ENCODE measurements at regions not wholly inside any gene's neighbourhood (a gene's known extent, or its start where the extent isn't known, plus 50 kb on each side); places are given as distances from the start of the nearest gene placed in this dataset.

DNA sequence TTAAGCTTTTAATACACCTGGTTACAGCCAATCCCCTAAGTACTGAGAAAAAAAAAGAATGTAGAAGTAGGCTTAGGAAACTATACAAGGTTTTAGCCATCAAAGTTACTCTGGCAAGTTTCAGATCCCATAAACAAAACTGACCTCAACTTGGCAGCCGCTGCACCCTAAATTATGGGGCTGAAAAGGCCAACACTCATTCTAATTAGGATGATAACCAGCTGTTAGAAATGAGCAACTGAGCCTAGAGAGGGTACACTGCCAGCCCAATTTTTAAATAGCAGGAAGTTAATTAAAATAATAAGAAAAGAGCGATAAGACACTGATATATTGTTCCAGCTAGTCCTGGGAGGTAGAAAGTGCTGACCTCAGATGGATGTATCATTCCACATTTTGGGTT lies 105.7 kb upstream of the VAV3 start:
- no peak overlapping the region for H3K27ac ChIP-seq (ENCODE audit: low read depth in 1 of 2, low read length in 2 of 2)
- no peaks in the 10 kb centered on the region for H3K36me3 ChIP-seq (ENCODE audit: control insufficient read depth in 1 of 2, insufficient read depth in 2 of 2, low read length in 1 of 2)
- ATAC-seq (ENCODE audit: low FRiP score) (no peak), DNase-seq (no peak)
- WGBS, 2 donors = 62 to 81% methylated on average over 2 of the region's 2 CpGs
- H3K27me3 ChIP-seq (ENCODE audit: control insufficient read depth in 1 of 2, insufficient read depth in 2 of 2, low read length in 1 of 2) = no peaks in the 10 kb centered on the region
- intact Hi-C loops (cut with DNase I) = no loop called here
- H3K4me1 ChIP-seq (ENCODE audit: control insufficient read depth in 1 of 2, insufficient read depth in 2 of 2, low read length in 2 of 2) = no peaks in the 10 kb centered on the region
- no peak overlapping the region for H3K4me3 ChIP-seq (ENCODE audit: low read length in 2 of 2)
- no peaks in the 10 kb centered on the region for H3K9me3 ChIP-seq (ENCODE audit: control insufficient read depth, low read length)

GRCh38 chr1:108067884-108068540 lies 103.0 kb upstream of the VAV3 start:
- no peaks in the 10 kb centered on the region for H3K36me3 ChIP-seq (ENCODE audit: control insufficient read depth in 1 of 2, insufficient read depth in 2 of 2, low read length in 1 of 2)
- H3K4me1 ChIP-seq (ENCODE audit: control insufficient read depth in 1 of 2, insufficient read depth in 2 of 2, low read length in 2 of 2) = no peaks in the 10 kb centered on the region
- H3K9me3 ChIP-seq (ENCODE audit: control insufficient read depth, low read length) = no peaks in the 10 kb centered on the region
- no peak overlapping the region for H3K27ac ChIP-seq (ENCODE audit: low read depth in 1 of 2, low read length in 2 of 2)
- 45 to 49% methylated on average over 2 of the region's 2 CpGs for WGBS, 2 donors
- H3K27me3 ChIP-seq (ENCODE audit: control insufficient read depth in 1 of 2, insufficient read depth in 2 of 2, low read length in 1 of 2) = no peaks in the 10 kb centered on the region
- intact Hi-C loops (cut with DNase I) = no loop called here
- no peak for DNase-seq
- no peak overlapping the region for H3K4me3 ChIP-seq (ENCODE audit: low read length in 2 of 2)
- no peak for ATAC-seq (ENCODE audit: low FRiP score)

- no peaks in the 10 kb centered on the region for H3K27me3 ChIP-seq (ENCODE audit: control insufficient read depth in 1 of 2, insufficient read depth in 2 of 2, low read length in 1 of 2)
- DNase-seq (no peak), ATAC-seq (ENCODE audit: low FRiP score) (no peak)
- no peaks in the 10 kb centered on the region for H3K36me3 ChIP-seq (ENCODE audit: control insufficient read depth in 1 of 2, insufficient read depth in 2 of 2, low read length in 1 of 2)
- intact Hi-C loops (cut with DNase I) = no loop called here
- WGBS, 2 donors = 71 to 86% methylated on average over 1 of the region's 1 CpG
- no peak overlapping the region for H3K27ac ChIP-seq (ENCODE audit: low read depth in 1 of 2, low read length in 2 of 2)
- H3K9me3 ChIP-seq (ENCODE audit: control insufficient read depth, low read length) = no peaks in the 10 kb centered on the region
- no peak overlapping the region for H3K4me3 ChIP-seq (ENCODE audit: low read length in 2 of 2)
- H3K4me1 ChIP-seq (ENCODE audit: control insufficient read depth in 1 of 2, insufficient read depth in 2 of 2, low read length in 2 of 2) = no peaks in the 10 kb centered on the region
Observed at GRCh38 chr1:108066808-108067207, 101.8 kb upstream of the VAV3 start.

DNA sequence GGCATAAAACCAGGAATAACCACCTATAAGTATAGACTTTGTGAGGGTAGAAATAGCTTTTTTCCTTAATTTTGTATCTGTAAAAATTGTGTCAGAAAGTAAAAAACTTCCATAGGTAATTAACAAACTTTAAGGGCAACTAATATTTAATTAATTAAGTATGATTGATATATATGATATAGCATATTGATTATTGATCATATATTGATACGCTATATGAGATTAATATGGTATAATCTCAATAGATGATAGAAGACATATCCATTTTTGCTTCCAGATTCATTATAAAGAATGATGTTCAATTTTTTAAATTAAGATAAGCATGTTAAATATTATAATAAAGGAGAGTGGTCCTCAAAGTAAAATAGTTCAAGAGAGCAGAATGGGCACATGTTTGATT lies 99.3 kb upstream of the VAV3 start:
- DNase-seq (no peak), ATAC-seq (ENCODE audit: low FRiP score) (no peak)
- WGBS, 2 donors = 47 to 51% methylated on average over 1 of the region's 1 CpG
- intact Hi-C loops (cut with DNase I) = no loop called here
- H3K27me3 ChIP-seq (ENCODE audit: control insufficient read depth in 1 of 2, insufficient read depth in 2 of 2, low read length in 1 of 2) = no peaks in the 10 kb centered on the region
- no peak overlapping the region for H3K27ac ChIP-seq (ENCODE audit: low read depth in 1 of 2, low read length in 2 of 2)
- no peaks in the 10 kb centered on the region for H3K36me3 ChIP-seq (ENCODE audit: control insufficient read depth in 1 of 2, insufficient read depth in 2 of 2, low read length in 1 of 2)
- no peaks in the 10 kb centered on the region for H3K4me1 ChIP-seq (ENCODE audit: control insufficient read depth in 1 of 2, insufficient read depth in 2 of 2, low read length in 2 of 2)
- no peaks in the 10 kb centered on the region for H3K9me3 ChIP-seq (ENCODE audit: control insufficient read depth, low read length)
- H3K4me3 ChIP-seq (ENCODE audit: low read length in 2 of 2) = no peak overlapping the region

- no peak for DNase-seq
- no peak overlapping the region for H3K27ac ChIP-seq (ENCODE audit: low read depth in 1 of 2, low read length in 2 of 2)
- intact Hi-C loops (cut with DNase I) = no loop called here
- no peaks in the 10 kb centered on the region for H3K27me3 ChIP-seq (ENCODE audit: control insufficient read depth in 1 of 2, insufficient read depth in 2 of 2, low read length in 1 of 2)
- no peaks in the 10 kb centered on the region for H3K4me1 ChIP-seq (ENCODE audit: control insufficient read depth in 1 of 2, insufficient read depth in 2 of 2, low read length in 2 of 2)
- H3K36me3 ChIP-seq (ENCODE audit: control insufficient read depth in 1 of 2, insufficient read depth in 2 of 2, low read length in 1 of 2) = no peaks in the 10 kb centered on the region
- no peaks in the 10 kb centered on the region for H3K9me3 ChIP-seq (ENCODE audit: control insufficient read depth, low read length)
- ATAC-seq (ENCODE audit: low FRiP score) = no peak
- 74 to 86% methylated on average over 1 of the region's 1 CpG for WGBS, 2 donors
- no peak overlapping the region for H3K4me3 ChIP-seq (ENCODE audit: low read length in 2 of 2)
Observed at GRCh38 chr1:108063703-108064102, 98.7 kb upstream of the VAV3 start.

DNA sequence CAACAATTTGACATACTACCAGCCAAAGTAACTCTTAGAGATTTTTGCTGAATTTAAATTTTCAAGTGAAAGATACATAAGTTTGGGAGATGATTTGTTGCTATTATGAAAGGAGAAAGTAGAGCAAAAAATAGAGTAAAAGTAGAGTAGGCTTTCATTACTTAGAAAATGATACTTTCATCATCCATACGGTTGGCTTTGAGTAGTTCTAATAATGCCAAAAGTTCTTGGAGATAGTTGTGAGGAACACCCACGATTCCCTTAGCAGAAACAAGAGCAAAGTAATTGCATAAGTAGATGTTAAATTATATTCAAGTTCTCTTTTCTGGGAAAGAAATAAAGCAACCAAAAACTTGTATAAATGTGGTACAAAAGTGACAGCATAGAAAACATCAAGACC lies 95.0 kb upstream of the VAV3 start:
- peak; percentile 74 for ATAC-seq (ENCODE audit: low FRiP score)
- no peaks in the 10 kb centered on the region for H3K4me1 ChIP-seq (ENCODE audit: control insufficient read depth in 1 of 2, insufficient read depth in 2 of 2, low read length in 2 of 2)

GRCh38 chr1:108057541-108057940 lies 92.6 kb upstream of the VAV3 start:
- Histone ChIP-seq H3K27me3 (ENCODE audit: control insufficient read depth in 1 of 2, insufficient read depth in 2 of 2, low read length in 1 of 2) (no peaks in the 10 kb centered on the region), H3K4me1 (ENCODE audit: control insufficient read depth in 1 of 2, insufficient read depth in 2 of 2, low read length in 2 of 2) (no peaks in the 10 kb centered on the region), H3K36me3 (ENCODE audit: control insufficient read depth in 1 of 2, insufficient read depth in 2 of 2, low read length in 1 of 2) (no peaks in the 10 kb centered on the region), H3K27ac (ENCODE audit: low read depth in 1 of 2, low read length in 2 of 2) (no peak overlapping the region), H3K9me3 (ENCODE audit: control insufficient read depth, low read length) (no peaks in the 10 kb centered on the region), H3K4me3 (ENCODE audit: low read length in 2 of 2) (no peak overlapping the region)
- intact Hi-C loops (cut with DNase I) = no loop called here
- 64 to 80% methylated on average over 3 of the region's 3 CpGs for WGBS, 2 donors
- DNase-seq (peak in 1 of 2 donors; percentile 78), ATAC-seq (ENCODE audit: low FRiP score) (no peak)

More for the DNA sequence above, 95.0 kb upstream of the VAV3 start:
- intact Hi-C loops (cut with DNase I) = no loop called here
- DNase-seq = no peak
- H3K9me3 ChIP-seq (ENCODE audit: control insufficient read depth, low read length) = no peaks in the 10 kb centered on the region
- no peak overlapping the region for H3K27ac ChIP-seq (ENCODE audit: low read depth in 1 of 2, low read length in 2 of 2)
- 18% methylated on average over 2 of the region's 2 CpGs for WGBS, 2 donors
- no peak overlapping the region for H3K4me3 ChIP-seq (ENCODE audit: low read length in 2 of 2)
- no peaks in the 10 kb centered on the region for H3K27me3 ChIP-seq (ENCODE audit: control insufficient read depth in 1 of 2, insufficient read depth in 2 of 2, low read length in 1 of 2)
- H3K36me3 ChIP-seq (ENCODE audit: control insufficient read depth in 1 of 2, insufficient read depth in 2 of 2, low read length in 1 of 2) = no peaks in the 10 kb centered on the region

DNA sequence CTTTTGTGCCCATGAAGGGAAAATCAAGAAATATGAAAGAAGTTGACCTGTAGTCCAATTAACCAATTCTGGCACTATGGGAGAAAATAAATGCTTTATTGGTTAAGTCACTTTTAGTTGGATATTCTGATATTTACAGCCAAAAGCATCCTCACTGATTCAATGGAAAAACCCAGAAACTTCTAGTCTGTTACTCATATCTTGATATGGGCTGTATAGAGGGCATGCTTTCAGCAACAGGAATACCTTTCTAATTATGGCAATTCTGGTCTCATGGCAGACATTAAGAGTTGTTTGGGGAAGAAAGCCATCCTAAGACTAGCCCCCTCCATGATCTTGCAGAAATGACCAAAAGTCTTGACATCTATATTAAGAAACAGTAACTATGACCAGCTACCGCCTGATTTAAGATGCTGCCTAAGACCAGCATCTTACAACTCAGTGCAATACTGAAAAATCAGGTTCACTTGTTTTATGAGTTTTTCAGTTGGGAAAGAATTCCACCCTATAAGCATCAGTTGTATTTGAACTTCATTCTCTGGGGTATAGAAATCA lies 91.5 kb upstream of the VAV3 start:
- no peaks in the 10 kb centered on the region for H3K9me3 ChIP-seq (ENCODE audit: control insufficient read depth, low read length)
- intact Hi-C loops (cut with DNase I) = no loop called here
- no peak for ATAC-seq (ENCODE audit: low FRiP score)
- no peaks in the 10 kb centered on the region for H3K27me3 ChIP-seq (ENCODE audit: control insufficient read depth in 1 of 2, insufficient read depth in 2 of 2, low read length in 1 of 2)
- no peak overlapping the region for H3K27ac ChIP-seq (ENCODE audit: low read depth in 1 of 2, low read length in 2 of 2)
- no peak for DNase-seq
- H3K4me3 ChIP-seq (ENCODE audit: low read length in 2 of 2) = no peak overlapping the region
- H3K4me1 ChIP-seq (ENCODE audit: control insufficient read depth in 1 of 2, insufficient read depth in 2 of 2, low read length in 2 of 2) = no peaks in the 10 kb centered on the region
- H3K36me3 ChIP-seq (ENCODE audit: control insufficient read depth in 1 of 2, insufficient read depth in 2 of 2, low read length in 1 of 2) = no peaks in the 10 kb centered on the region
- 76 to 84% methylated on average over 1 of the region's 1 CpG for WGBS, 2 donors

DNA sequence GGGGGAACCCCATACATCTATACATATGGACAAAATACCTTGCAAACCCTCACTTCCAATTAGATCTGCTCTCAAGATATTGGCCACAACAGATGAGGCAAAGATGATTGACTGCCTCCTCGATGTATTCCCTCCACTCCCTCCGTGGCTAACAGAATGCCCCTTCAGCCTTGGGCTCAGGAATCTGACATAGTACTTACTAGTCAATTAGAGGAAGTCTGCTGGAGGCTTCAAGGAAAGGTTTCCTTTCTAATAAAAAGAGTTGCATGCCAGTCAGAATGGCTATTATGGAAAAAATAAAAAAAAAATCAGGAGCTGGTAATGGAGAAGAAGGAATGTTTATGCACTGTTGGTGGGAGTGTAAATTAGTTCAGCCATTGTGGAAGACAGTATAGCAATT lies 90.4 kb upstream of the VAV3 start:
- Histone ChIP-seq H3K27ac (ENCODE audit: low read depth in 1 of 2, low read length in 2 of 2) (no peak overlapping the region), H3K9me3 (ENCODE audit: control insufficient read depth, low read length) (no peaks in the 10 kb centered on the region), H3K4me3 (ENCODE audit: low read length in 2 of 2) (no peak overlapping the region), H3K4me1 (ENCODE audit: control insufficient read depth in 1 of 2, insufficient read depth in 2 of 2, low read length in 2 of 2) (no peaks in the 10 kb centered on the region), H3K36me3 (ENCODE audit: control insufficient read depth in 1 of 2, insufficient read depth in 2 of 2, low read length in 1 of 2) (no peaks in the 10 kb centered on the region), H3K27me3 (ENCODE audit: control insufficient read depth in 1 of 2, insufficient read depth in 2 of 2, low read length in 1 of 2) (no peaks in the 10 kb centered on the region)
- intact Hi-C loops (cut with DNase I) = no loop called here
- no peak for DNase-seq
- no peak for ATAC-seq (ENCODE audit: low FRiP score)
- WGBS, 2 donors = 65 to 76% methylated on average over 2 of the region's 2 CpGs

All from aorta (tissue), 5 donors.